Liver (tissue), 8 donors: ENCODE measurements at regions not wholly inside any gene's neighbourhood (a gene's known extent, or its start where the extent isn't known, plus 50 kb on each side); places are given as distances from the start of the nearest gene placed in this dataset.

Experiments
- DNase-seq: peaks from one replicate; pipeline ENCODE4 v3.0.0-alpha.2; 2017; ENCODE audit warnings: low spot score
- H3K27ac ChIP-seq, 2 donors: one replicate each; pipeline ENCODE4 v1.7.0; 2013; ENCODE audit warnings: inconsistent platforms in 2 of 2, low read length in 2 of 2, control low read depth in 1 of 2, low read depth in 1 of 2, mild to moderate bottlenecking in 1 of 2
- H3K27me3 ChIP-seq, 4 donors: one replicate each; pipeline versions ENCODE4 v1.6.1 to v1.7.0; 2013; ENCODE audit warnings: low read length in 3 of 4, inconsistent platforms in 1 of 4, mild to moderate bottlenecking in 1 of 4, moderate library complexity in 1 of 4; ENCODE audit not compliant: control insufficient read depth in 4 of 4, insufficient read depth in 4 of 4
- H3K36me3 ChIP-seq, 4 donors: one replicate each; pipeline versions ENCODE4 v1.6.1 to v1.7.0; 2013; ENCODE audit warnings: low read length in 3 of 4, mild to moderate bottlenecking in 3 of 4, low read depth in 1 of 4, moderate library complexity in 1 of 4; ENCODE audit not compliant: control insufficient read depth in 4 of 4, insufficient read depth in 3 of 4
- H3K4me1 ChIP-seq, 4 donors: one replicate each; pipeline versions ENCODE4 v1.6.1 to v1.7.0; 2013; ENCODE audit warnings: low read length in 3 of 4, mild to moderate bottlenecking in 3 of 4, moderate library complexity in 1 of 4; ENCODE audit not compliant: control insufficient read depth in 4 of 4, insufficient read depth in 4 of 4
- H3K4me3 ChIP-seq, 3 donors: one replicate each; pipeline versions ENCODE4 v1.6.1 to v1.7.0; 2013; ENCODE audit warnings: low read length in 3 of 3, control low read depth in 1 of 3, low read depth in 1 of 3, mild to moderate bottlenecking in 1 of 3
- H3K9ac ChIP-seq, 2 donors: one replicate each; pipeline ENCODE4 v1.7.0; 2013; ENCODE audit warnings: low read length in 2 of 2, mild to moderate bottlenecking in 2 of 2, moderate library complexity in 2 of 2, control low read depth in 1 of 2, low read depth in 1 of 2
- H3K9me3 ChIP-seq, 4 donors: one replicate each; pipeline versions ENCODE4 v1.6.1 to v1.7.0; 2013; ENCODE audit warnings: low read length in 3 of 4; ENCODE audit not compliant: control insufficient read depth in 4 of 4
- CTCF ChIP-seq: fragments of 150-350 bp; IDR thresholded peaks from 2 replicates; pipeline ENCODE4 v1.5.1; 2017; ENCODE audit warnings: improper control_type of control experiment, low read depth, low read length; ENCODE audit not compliant: missing input control
- EGR1 ChIP-seq, 2 donors: IDR thresholded peaks; 2 replicates each; pipeline ENCODE4 v1.6.1; 2016 to 2018; ENCODE audit warnings: antibody characterized with exemption in 2 of 2, low read depth in 2 of 2
- FOXA1 ChIP-seq: IDR thresholded peaks from 2 replicates; pipeline ENCODE4 v1.6.1; 2016; ENCODE audit warnings: antibody characterized with exemption
- FOXA2 ChIP-seq: IDR thresholded peaks from 2 replicates; pipeline ENCODE4 v1.6.1; 2016; ENCODE audit warnings: antibody characterized with exemption
- GABPA ChIP-seq, 2 donors: IDR thresholded peaks in 1 of 2; conservative IDR thresholded peaks in 1 of 2; 2 replicates each; pipeline ENCODE4 v1.6.1; 2016; ENCODE audit warnings: antibody characterized with exemption in 2 of 2, mild to moderate bottlenecking in 1 of 2, moderate library complexity in 1 of 2
- HNF4A ChIP-seq, 2 donors: conservative IDR thresholded peaks; 2 replicates each; pipeline ENCODE4 v1.6.1; 2016; ENCODE audit warnings: antibody characterized with exemption in 2 of 2, mild to moderate bottlenecking in 2 of 2
- HNF4G ChIP-seq: IDR thresholded peaks from 2 replicates; pipeline ENCODE4 v1.6.1; 2016; ENCODE audit warnings: antibody characterized with exemption
- JUND ChIP-seq, 2 donors: IDR thresholded peaks; 2 replicates each; pipeline ENCODE4 v1.6.1; 2016; ENCODE audit warnings: antibody characterized with exemption in 2 of 2
- NR2F2 ChIP-seq: IDR thresholded peaks from 2 replicates; pipeline ENCODE4 v1.6.1; 2016; ENCODE audit warnings: antibody characterized with exemption
- RAD21 ChIP-seq, 2 donors: IDR thresholded peaks; 2 replicates each; pipeline ENCODE4 v1.6.1; 2016; ENCODE audit warnings: antibody characterized with exemption in 2 of 2, mild to moderate bottlenecking in 2 of 2
- RXRA ChIP-seq, 2 donors: IDR thresholded peaks; 2 replicates each; pipeline ENCODE4 v1.6.1; 2017 to 2018; ENCODE audit warnings: antibody characterized with exemption in 2 of 2, mild to moderate bottlenecking in 1 of 2
- SP1 ChIP-seq: IDR thresholded peaks from 2 replicates; pipeline ENCODE4 v1.6.1; 2018; ENCODE audit warnings: antibody characterized with exemption, mild to moderate bottlenecking
- TAF1 ChIP-seq: conservative IDR thresholded peaks from 2 replicates; pipeline ENCODE4 v1.6.1; 2016; ENCODE audit warnings: antibody characterized with exemption, mild to moderate bottlenecking
- YY1 ChIP-seq: IDR thresholded peaks from 2 replicates; pipeline ENCODE4 v1.6.1; 2016; ENCODE audit warnings: antibody characterized with exemption, mild to moderate bottlenecking
- WGBS: extraction: QIAGEN DNeasy Blood & Tissue Kit; methylation state at CpG from one replicate; pipeline ENCODE4 v1.1.7; 2013; 5-methylcytosine and 5-hydroxymethylcytosine counted together
- TF ChIP-seq, protein P1 (sequence below): IDR thresholded peaks from 2 replicates; pipeline ENCODE4 v1.6.1; 2016; ENCODE audit warnings: antibody characterized with exemption
- TF ChIP-seq, protein P2 (sequence below): IDR thresholded peaks from 2 replicates; pipeline ENCODE4 v1.6.1; 2016; ENCODE audit warnings: antibody characterized with exemption
- TF ChIP-seq, protein P3 (sequence below): IDR thresholded peaks from 2 replicates; pipeline ENCODE4 v1.6.1; 2016; ENCODE audit warnings: antibody characterized with exemption
- donor health status: healthy.
- donor health status: healthy.
- donor health status: healthy.
- donor health status: healthy.
- donor health status: healthy.

DNA sequence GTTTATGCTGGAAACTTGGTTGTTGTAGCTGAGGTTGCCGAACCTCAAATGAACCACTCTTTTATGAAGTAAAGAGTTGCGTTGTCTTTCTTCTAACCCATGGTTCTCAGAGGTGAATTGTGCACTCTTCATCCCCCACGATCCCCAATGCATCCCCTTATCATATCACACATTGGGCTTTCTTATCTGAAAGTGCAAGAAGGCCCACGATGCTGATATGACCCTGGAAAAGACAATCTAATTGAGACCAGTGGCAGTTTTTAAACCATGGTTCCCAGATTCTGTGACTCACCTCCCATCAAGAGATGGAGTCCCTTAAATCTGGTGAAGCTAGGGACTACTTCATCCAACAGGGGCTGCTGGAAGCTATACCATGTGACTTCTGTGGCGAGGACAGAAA lies 156.3 kb upstream of the IRX3 start:
- no peak for TF ChIP-seq TAF1
- no peak for TF ChIP-seq RXRA (IDR thresholded peaks at IDR 0.05)
- no peak for TF ChIP-seq NR2F2
- no peak for TF ChIP-seq RAD21 (IDR thresholded peaks at IDR 0.05)
- TF ChIP-seq YY1: no peak
- TF ChIP-seq HNF4G: no peak
- no peak for TF ChIP-seq SP1
- TF ChIP-seq, protein P1, sequence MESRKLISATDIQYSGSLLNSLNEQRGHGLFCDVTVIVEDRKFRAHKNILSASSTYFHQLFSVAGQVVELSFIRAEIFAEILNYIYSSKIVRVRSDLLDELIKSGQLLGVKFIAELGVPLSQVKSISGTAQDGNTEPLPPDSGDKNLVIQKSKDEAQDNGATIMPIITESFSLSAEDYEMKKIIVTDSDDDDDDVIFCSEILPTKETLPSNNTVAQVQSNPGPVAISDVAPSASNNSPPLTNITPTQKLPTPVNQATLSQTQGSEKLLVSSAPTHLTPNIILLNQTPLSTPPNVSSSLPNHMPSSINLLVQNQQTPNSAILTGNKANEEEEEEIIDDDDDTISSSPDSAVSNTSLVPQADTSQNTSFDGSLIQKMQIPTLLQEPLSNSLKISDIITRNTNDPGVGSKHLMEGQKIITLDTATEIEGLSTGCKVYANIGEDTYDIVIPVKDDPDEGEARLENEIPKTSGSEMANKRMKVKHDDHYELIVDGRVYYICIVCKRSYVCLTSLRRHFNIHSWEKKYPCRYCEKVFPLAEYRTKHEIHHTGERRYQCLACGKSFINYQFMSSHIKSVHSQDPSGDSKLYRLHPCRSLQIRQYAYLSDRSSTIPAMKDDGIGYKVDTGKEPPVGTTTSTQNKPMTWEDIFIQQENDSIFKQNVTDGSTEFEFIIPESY: no peak
- TF ChIP-seq CTCF: no peak
- TF ChIP-seq HNF4A (conservative IDR thresholded peaks at IDR 0.05): no peak
- TF ChIP-seq, protein P2, sequence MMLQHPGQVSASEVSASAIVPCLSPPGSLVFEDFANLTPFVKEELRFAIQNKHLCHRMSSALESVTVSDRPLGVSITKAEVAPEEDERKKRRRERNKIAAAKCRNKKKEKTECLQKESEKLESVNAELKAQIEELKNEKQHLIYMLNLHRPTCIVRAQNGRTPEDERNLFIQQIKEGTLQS: no peak
- TF ChIP-seq FOXA2: no peak
- no peak overlapping the region for H3K27ac ChIP-seq
- 82% methylated on average over 5 of the region's 5 CpGs for WGBS

GRCh38 chr16:54438469-54438868 lies 151.9 kb upstream of the IRX3 start:
- DNase-seq: no peak
- peaks cover 0 to 6% (median under 1%) of the 10 kb centered on the region in 4 donors for H3K4me1 ChIP-seq
- no peaks in the 10 kb centered on the region for H3K9me3 ChIP-seq
- 78% methylated on average over 3 of the region's 3 CpGs for WGBS
- TF ChIP-seq HNF4A (conservative IDR thresholded peaks at IDR 0.05) (no peak), EGR1 (IDR thresholded peaks at IDR 0.05; ENCODE audit: low read depth in 2 of 2) (no peak), RAD21 (IDR thresholded peaks at IDR 0.05) (no peak), TAF1 (no peak), YY1 (no peak), HNF4G (no peak), GABPA (IDR thresholded peaks at IDR 0.05 in 1 of 2, conservative IDR thresholded peaks at IDR 0.05 in 1 of 2) (no peak), JUND (IDR thresholded peaks at IDR 0.05) (no peak), RXRA (IDR thresholded peaks at IDR 0.05) (no peak), NR2F2 (no peak), FOXA1 (no peak), SP1 (no peak)
- TF ChIP-seq, protein P1: no peak
- TF ChIP-seq, protein P2: no peak
- TF ChIP-seq, protein P3, sequence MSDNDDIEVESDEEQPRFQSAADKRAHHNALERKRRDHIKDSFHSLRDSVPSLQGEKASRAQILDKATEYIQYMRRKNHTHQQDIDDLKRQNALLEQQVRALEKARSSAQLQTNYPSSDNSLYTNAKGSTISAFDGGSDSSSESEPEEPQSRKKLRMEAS: no peak
- no peak overlapping the region for H3K27ac ChIP-seq
- H3K9ac ChIP-seq: no peak overlapping the region
- H3K27me3 ChIP-seq: no peaks in the 10 kb centered on the region
- no peaks in the 10 kb centered on the region for H3K36me3 ChIP-seq
- H3K4me3 ChIP-seq: no peak overlapping the region

More for the DNA sequence above, 156.3 kb upstream of the IRX3 start:
- no peak for DNase-seq
- peaks cover 0 to 12% (median 5%) of the 10 kb centered on the region in 4 donors for H3K4me1 ChIP-seq
- no peaks in the 10 kb centered on the region for H3K27me3 ChIP-seq
- peaks cover 0 to 1% (median 0%) of the 10 kb centered on the region in 4 donors for H3K36me3 ChIP-seq
- no peaks in the 10 kb centered on the region for H3K9me3 ChIP-seq
- H3K9ac ChIP-seq: no peak overlapping the region
- H3K4me3 ChIP-seq: no peak overlapping the region
